DMS153 treated with DMSO at 0.1 percent for 48 hours (cell line): ENCODE measurements at regions not wholly inside any gene's neighbourhood (a gene's known extent, or its start where the extent isn't known, plus 50 kb on each side); places are given as distances from the start of the nearest gene placed in this dataset.

Experiments
- DNase-seq: peaks from one replicate; lab custom pipeline; 2025; ENCODE audit not compliant: unreplicated experiment; lab: John Stamatoyannopoulos, UW

- no peak for DNase-seq
Observed at GRCh38 chr2:43088143-43089073, 138.0 kb downstream of the ZFP36L2 start.

DNA sequence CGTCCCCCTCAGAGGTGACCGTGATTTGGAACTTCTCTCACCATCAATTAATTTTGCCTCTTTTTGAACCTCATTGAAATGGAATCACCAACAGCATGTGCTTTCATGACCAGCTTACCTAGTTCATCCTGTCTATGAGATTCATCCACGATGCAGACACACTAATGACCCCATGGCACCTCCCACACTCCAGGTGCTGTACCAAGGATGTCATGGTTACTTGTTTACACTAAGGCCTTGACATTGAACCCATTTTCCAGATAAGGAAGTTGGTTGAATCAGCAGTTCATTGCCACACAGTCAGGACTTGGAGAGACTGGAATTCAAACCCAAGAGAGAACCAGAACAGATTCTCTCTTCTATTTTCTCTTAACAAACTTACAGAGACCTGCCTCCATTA lies 139.0 kb downstream of the ZFP36L2 start:
- DNase-seq, result no peak

- no peak for DNase-seq
Observed at GRCh38 chr2:43086451-43087221, 139.8 kb downstream of the ZFP36L2 start.

GRCh38 chr2:43085929-43086328 lies 140.5 kb downstream of the ZFP36L2 start:
- DNase-seq, result no peak

- DNase-seq, result no peak
Observed at GRCh38 chr2:43085505-43085904, 140.9 kb downstream of the ZFP36L2 start.

- DNase-seq, result no peak
Observed at GRCh38 chr2:43084699-43085091, 141.7 kb downstream of the ZFP36L2 start.

- DNase-seq, result no peak
Observed at GRCh38 chr2:43083710-43084698, 142.4 kb downstream of the ZFP36L2 start.

DNA sequence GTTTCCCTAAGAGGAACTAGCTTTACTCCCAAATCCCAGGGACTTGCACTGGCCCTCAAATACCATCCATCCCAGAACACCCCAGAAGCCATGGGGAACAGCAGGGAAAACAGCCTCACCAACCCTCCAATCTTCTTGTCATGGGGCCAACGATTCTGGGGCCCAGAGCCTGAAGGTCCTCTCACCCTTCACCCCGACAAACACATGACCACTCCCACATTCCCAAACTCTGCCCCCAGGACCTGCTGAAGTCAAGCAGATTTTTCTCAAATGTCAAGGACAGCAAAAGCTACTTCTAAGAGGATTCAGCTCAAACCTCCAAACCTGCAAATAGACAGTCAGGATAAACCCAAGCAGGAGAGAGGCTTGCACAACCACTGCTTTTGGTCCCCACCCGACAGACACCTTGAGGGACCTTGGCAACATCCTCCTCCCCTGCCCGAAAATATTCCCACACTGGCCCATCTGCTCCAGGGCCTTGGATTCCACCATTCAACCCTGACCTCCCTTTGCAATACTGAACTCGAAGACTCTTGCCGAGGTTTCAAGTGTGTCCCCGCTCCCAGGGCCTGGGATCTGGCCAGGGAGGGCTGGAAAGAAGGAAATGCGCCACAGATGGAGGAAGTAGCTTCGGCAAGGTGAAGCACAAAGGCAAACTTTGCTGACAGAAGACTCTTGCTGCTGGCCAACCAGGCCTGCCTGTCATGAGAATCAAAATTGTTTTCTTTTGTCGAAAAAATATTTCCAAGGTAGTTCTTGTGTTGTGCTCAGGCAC lies 143.3 kb downstream of the ZFP36L2 start:
- DNase-seq, result no peak

DNA sequence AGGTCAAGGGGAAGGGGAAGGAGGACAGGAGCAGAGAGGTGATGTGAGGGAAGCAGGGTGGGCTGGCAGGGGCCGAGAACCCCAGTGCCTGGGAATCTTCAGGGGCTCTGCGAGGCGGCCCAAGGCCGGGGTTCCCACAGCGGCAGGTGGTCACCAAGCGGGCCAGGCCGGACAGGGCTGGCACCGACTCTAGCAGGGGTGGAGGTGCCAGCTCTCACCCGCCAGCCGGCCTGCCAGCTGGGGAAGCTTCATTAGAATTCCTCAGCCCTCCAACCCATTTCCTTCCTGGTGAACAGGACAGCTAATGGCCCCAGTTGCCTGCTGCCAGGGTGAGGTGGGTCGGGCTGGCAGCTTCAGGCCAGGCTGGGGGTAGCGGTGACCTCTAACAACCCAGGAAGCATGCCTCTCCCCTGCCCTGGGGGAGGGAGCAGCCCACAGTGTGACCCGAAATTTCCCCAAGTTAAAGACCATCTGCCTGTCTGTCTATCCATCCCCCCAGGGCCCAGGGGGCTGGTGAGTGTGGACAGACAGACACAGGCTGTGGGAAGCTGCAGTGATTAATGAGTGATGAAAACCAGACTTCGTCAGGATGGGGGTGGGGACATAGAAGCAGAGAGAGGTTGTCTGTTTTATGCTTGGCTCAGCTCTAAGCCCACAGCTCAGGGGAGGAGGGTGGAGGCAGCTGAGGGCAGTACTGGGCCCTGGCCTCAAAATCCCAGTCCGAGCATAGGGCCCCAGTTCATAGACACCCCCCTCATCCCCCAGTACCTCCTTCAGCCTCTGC lies 144.1 kb downstream of the ZFP36L2 start:
- no peak for DNase-seq

DNA sequence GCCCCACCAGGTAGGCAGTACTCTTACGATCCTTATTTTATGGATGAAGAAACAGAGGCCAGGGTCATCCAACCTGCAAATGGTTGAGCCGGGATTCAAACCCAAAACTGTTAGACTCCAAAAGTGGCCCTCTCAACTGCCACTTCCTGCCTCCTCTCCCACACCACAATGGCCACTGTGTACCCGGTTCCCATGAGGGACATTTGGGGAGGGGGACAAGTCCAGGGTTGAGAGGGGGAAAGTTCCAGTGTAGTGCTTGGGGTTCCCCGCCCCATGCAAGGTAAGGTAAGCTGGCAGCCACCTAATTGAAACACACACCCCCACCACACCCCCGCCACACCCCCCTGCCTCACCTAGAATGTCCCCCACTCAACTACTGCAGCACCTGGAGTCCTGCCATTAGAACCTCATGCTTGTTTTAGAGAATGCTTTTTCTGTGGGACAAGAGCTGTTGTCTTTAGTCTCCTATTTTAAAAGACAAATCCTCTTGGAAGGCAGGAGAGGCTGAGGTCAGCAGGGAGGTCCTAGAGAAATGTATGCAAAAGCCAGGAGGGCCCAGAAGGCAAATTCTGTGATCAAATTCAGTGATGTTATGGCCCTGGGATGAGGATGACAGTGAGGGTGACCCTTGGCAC lies 145.2 kb downstream of the ZFP36L2 start:
- DNase-seq, result no peak

DNA sequence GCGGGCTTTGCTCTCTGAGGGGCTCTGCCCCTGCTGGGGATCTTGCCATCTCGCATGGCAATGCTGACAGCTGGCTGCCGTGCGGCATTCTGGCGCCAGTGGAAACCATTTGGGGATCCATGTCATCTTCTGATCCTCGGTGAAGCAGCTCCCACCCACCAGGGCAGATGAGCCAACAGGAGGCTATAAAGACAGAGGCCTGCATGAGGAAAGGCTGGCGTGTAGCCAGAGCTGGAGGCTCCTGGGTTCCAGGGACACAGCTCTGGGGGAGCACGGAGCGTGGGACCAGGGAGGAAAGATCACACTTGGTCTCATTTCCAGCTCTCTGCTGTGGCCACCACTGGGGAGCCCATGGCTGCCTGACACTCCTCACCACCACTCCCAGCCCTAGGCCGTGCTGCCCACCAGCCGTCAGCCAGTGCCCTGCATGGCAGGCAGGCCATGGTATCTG lies 145.8 kb downstream of the ZFP36L2 start:
- DNase-seq, result no peak

- no peak for DNase-seq
Observed at GRCh38 chr2:43078781-43079755, 147.3 kb downstream of the ZFP36L2 start.

DNA sequence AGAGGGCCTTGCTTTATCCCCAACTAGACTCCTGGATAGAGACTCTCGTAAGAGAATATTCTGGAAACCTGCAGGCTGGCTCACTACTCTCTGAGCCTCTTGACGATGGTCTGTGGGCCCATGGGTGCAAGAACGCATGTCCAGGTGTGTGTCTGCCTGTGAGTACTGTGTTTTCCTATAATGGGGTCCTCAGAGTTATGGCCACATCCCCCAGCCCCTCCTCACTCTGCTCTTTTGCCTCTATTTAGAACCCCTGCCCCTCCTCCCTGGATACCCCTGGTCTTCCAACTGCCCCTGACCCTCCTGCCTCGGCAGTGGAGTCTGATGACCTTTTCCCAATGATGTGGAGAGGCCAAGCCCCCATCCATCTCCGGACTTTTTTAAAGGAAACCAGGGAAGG lies 148.1 kb downstream of the ZFP36L2 start:
- DNase-seq, result no peak

- DNase-seq, result no peak
Observed at GRCh38 chr2:43077876-43078275, 148.5 kb downstream of the ZFP36L2 start.

GRCh38 chr2:43076676-43077075 lies 149.7 kb downstream of the ZFP36L2 start:
- no peak for DNase-seq

DNA sequence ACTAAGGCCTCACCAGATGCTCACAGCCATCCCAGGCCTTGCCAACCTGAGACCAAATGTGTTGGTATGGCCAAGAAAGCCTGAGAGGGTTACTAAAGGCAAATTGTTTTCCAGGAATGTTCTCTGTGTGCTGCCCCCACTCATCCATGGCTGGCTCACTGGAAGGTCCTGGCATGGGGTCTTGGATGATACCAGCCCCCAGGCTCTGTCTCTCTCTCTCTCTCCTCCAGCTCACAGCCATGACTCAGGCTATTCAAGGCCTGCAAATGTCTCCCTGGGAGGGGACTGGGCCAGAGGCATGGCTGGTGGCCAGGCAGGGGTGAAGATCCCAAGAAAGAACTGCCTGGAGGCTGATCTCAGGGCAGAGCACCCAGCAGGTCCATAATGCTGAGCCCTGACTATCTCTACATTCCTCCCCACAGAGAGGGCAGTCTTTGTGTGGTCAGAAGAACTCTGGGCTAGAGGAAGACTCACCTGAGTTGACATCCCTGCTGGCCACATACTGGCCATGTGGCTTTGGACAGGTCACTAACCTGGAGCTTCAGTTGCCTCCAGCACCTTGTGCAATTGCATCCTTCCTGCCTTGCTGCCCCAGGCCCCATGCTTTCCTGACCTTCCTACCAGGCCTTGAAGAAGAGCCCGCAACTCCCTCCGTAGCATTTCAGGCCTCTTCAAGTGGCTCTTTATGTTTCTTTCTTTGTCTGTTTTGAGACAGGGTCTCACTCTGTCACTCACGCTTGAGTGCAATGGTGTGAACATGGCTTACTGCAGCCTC lies 150.4 kb downstream of the ZFP36L2 start:
- no peak for DNase-seq

DNA sequence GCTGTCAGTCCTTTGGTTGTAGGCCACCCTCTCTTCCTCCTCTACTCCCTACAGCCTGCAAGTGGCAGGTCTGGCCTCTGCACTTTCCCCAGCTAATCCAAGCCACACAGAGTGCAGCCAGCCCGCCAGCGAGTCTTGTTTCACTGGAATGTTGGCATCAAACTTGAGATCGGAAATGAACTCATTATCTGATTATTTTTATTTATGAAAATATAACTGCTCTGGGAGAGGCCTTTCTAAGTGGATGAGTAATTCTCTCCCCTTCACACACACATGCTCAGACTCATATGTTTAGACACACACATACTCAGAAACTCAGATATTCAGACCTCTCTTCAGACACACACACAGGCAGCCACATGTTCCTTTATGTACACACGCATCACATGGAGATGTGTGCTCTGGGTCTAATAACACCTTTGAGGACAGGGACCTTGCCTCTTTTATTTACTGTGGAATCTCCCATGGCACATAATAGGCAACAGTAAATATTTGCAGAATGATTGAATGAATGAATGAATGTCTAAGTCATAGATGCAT lies 151.3 kb downstream of the ZFP36L2 start:
- DNase-seq, result no peak
